DND-41 (cell line): ENCODE measurements at regions not wholly inside any gene's neighbourhood (a gene's known extent, or its start where the extent isn't known, plus 50 kb on each side); places are given as distances from the start of the nearest gene placed in this dataset.

Experiments used
- CTCF ChIP-seq: IDR thresholded peaks from 2 replicates; pipeline ENCODE4 v1.5.1; 2012; ENCODE audit warnings: borderline replicate concordance, low read length, moderate library complexity, mild to moderate bottlenecking; ENCODE audit not compliant: poor library complexity, severe bottlenecking; ENCODE audit errors: extremely low read depth
- EZH2 ChIP-seq: IDR thresholded peaks from 3 replicates; pipeline ENCODE4 v1.6.1; 2012; ENCODE audit warnings: borderline replicate concordance, low read depth, mild to moderate bottlenecking, moderate library complexity, low read length, inconsistent platforms; ENCODE audit not compliant: severe bottlenecking

- no peak for TF ChIP-seq CTCF
- TF ChIP-seq EZH2 = no peak
Measured at GRCh38 chr21:35663856-35664606, 396.3 kb downstream of the SETD4 start.
